NCI-H226 (cell line): ENCODE measurements at regions not wholly inside any gene's neighbourhood (a gene's known extent, or its start where the extent isn't known, plus 50 kb on each side); places are given as distances from the start of the nearest gene placed in this dataset.
"Not testable (repeated sequence)": the region's sequence is repeated elsewhere in the genome, so short reads cannot be mapped to it uniquely, and the experiment has no call there.

Source experiments
- DNase-seq: peaks from one replicate; pipeline ENCODE4 v3.0.0-alpha.2; 2015

DNA sequence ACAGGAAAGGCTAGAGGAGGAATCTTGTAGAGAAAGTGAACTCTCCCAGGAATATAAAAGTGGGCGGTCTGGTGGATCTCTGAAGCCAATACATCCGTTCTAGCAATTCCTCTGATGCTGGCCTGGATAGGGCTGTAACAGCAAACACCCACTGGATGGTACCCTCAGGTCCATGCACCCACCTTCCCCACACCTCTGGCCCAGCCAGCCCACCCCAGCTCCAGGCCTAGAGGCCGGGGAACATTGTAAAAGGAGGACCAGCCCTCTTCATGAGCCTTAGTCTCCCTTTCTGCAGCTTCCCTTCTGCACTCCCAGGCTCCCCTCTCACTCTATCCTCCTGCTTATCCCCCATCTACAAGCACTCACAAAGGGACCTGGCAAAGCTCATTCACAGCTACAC, 443.9 kb downstream of the BUD13 start:
- DNase-seq, result no peak

DNA sequence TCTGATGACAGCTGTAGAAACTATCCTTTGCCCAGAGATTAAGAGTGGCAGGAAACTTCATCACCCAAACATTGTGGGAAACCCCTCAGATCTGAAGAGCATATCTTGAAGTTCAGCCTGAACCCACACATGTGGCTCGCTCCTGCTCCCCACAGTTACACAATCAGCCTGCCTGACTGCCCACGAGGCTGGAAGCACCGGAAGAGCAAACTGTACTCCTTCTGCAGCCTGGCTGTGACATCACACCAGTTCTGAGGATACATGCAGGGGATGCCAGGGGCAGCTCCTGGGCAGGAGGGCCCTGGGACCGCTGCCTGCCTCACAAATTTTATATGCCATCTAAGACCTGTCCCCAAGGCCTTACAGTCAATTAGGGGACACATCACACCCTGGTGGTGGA, 444.4 kb downstream of the BUD13 start:
- peak; percentile 63 for DNase-seq

DNA sequence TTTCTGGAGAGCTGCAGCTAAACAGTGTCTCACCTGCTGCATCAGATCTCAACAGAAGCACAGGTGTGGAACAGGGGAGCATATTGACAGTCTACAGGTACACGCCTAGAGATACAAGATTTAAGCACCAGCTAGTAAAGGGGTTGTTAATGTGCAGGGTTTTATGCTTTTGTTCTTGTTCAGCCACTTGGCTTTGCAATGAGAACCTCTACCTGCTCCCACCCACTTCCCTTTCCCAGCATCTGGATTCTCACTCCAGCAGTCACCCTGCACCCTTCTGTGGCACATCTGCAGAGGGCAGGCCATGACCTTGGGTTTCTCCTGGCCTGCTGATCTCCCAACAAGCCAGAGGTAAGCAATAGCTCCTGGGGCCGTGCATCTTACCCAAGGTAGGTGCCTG, 446.6 kb downstream of the BUD13 start:
- no peak for DNase-seq

GRCh38 chr11:116325247-116325646, 447.5 kb downstream of the BUD13 start:
- DNase-seq, result no peak

DNA sequence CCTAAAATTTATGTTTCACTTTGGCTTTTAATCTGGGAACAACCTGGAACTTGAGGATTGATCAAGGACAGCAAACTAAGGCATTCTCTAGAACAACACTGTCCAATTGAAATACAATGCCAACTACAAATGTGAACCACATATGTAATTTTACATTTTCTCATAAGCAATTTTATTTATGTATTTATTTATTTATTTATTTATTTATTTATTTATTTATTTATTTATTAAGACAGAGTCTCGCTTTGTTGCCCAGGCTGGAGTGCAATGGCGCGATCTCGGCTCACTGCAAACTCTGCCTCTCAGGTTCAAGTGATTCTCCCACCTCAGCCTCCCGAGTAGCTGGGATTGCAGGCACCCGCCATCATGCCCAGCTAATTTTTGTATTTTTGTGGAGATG, 448.7 kb downstream of the BUD13 start:
- DNase-seq, result not testable (repeated sequence)

DNA sequence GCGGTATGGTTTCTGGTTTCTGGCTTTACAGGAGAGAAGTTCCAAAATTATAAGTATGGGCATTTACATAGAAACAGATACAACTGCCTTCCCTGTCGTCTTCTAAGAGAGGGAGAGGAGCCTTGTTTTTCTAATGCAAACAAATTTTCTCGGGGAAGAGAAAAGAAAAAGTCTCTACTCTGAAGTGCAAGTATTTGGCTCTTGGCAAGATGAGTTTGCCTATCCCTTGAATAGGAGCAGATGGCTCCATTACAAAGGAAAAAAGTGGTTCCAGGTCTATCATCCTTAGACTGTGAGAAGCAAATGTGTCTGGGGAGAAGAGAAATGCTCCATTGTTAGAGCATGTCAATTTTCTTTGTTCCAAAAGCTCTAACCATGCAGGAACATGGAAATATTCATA, 455.6 kb downstream of the BUD13 start:
- no peak for DNase-seq

- no peak for DNase-seq
These were observed 458.8 kb downstream of the BUD13 start for GRCh38 chr11:116314006-116314405.

- DNase-seq, result peak; percentile 79
These were observed 460.0 kb downstream of the BUD13 start for GRCh38 chr11:116312570-116313391.

GRCh38 chr11:116311206-116311605, 461.6 kb downstream of the BUD13 start:
- no peak for DNase-seq

DNA sequence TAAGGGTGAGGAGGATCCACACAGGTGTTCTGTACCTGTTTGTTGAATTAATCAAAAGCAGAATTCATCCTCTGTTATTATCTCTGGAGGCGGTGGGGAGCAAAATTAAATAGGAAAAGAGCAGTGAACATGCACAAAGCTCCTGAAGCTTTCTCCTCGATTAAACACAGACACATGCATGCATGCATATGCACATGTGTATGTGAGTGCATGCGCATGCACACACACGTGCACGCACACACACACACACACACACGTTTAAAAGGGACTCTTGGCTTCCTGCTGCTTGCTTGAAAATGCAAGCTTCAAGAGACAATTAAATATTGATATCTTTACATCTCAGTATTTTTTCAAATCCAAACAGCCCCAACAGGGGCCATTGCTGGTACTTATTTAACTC, 462.1 kb downstream of the BUD13 start:
- no peak for DNase-seq

GRCh38 chr11:116310226-116310625, 462.6 kb downstream of the BUD13 start:
- peak; percentile 87 for DNase-seq

GRCh38 chr11:116309446-116309845, 463.3 kb downstream of the BUD13 start:
- no peak for DNase-seq

DNA sequence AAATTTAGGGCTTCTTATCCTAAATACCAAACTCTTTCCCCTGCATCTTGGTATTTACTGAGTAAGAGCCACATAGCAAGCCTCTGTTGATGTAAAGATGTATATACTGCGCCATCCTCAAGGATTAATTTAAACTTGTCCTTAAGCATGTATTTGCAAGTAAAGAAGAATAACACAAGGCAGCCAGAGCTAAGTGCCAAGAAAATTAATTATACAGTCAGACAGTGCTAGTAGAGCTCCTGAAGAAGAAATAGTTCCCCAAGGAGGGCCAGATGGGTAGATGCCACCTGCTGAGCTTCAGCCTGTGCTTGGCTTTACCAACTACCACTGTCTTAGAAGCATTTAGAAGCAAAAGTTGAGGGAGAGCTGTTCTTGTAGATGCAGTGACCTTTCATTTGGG, 470.0 kb downstream of the BUD13 start:
- DNase-seq, result no peak

DNA sequence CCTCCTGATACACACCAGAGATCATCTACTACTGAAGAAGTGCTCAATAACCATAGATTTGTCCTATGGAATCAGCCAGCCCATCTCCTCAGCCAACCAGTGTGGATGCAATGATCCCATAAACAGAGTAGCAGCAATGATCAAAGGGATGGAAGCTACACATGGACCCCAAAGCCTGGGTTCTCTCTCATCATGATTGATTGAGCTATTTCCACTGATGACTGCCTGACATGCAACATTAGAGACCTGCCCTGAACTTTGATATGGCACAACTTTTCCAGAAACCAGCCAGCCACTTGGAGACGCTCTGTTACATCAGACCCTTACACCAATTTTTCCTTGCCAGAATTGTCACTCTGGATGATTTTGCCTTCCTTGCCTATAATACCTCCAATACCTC, 471.6 kb downstream of the BUD13 start:
- DNase-seq, result no peak

- no peak for DNase-seq
These were observed 472.6 kb downstream of the BUD13 start for GRCh38 chr11:116300232-116300631.

- peak; percentile 98 for DNase-seq
These were observed 478.2 kb downstream of the BUD13 start for GRCh38 chr11:116294630-116295029.

DNA sequence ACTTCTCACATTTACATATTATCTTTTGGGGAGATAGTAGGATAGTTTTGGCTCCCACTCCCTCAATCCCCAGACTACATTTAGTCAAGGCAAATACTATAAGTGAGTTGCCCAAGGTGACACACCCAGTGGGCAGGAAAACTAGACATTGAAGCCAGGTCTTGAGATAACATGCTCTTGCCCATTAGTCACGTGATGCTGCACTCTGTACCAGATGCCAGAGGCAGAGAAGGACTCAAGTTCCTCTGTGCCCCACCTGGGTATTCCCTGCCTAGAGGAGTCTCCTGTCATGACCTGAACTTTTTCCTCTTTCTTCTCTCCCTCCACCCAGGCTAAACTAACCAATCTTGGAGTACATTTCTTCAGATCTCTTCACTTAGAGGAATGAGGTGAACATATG, 484.9 kb downstream of the BUD13 start:
- DNase-seq, result peak; percentile 22

GRCh38 chr11:116285026-116285425, 487.8 kb downstream of the BUD13 start:
- no peak for DNase-seq

GRCh38 chr11:116283300-116283699, 489.5 kb downstream of the BUD13 start:
- DNase-seq, result no peak

GRCh38 chr11:116282481-116282880, 490.3 kb downstream of the BUD13 start:
- no peak for DNase-seq

DNA sequence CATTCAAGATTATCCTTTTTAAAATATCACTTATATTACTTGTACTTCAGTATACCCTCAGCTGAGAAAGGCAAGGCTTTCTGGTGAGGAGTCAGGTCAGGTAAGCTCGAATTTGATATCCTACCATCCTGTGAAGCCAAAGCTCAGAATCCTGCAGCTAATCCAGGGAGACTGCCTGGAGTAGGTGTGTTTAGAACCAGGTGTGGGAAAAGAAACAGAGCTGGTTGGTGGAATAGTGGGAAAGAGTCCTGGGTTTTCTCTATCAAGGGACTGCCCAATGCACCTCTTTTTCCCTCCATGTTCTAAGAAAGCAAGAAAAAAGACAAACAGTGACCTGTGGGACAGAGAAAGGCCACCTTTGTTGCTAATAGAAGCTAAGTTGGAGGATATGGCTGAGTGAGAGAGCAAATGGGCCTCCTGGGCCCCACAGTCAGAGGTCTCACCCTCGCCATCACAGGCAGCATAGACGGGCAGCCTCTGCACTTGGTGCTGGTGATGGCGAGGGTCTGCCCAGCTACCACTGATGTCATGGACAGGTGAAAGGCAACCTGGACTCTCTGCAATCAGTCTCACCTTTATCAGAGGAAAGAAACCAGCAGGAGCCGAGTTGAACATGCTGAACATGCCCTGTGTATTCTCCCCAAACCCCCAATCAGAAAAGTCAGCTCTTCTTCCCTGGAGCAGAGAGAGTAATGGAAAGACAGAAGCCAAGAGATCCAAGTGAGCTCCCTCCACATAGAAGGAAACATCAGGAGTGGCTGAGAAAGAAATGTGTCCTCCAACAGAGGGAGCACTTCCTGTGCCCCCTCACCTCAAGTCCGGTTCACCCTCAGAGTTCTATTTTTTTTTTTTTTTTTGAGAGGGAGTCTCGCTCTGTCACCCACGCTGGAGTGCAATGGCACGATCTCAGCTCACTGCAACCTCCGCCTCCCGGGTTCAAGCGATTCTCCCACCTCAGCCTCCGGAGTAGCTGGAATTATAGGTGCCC, 491.3 kb downstream of the BUD13 start:
- no peak for DNase-seq

DNA sequence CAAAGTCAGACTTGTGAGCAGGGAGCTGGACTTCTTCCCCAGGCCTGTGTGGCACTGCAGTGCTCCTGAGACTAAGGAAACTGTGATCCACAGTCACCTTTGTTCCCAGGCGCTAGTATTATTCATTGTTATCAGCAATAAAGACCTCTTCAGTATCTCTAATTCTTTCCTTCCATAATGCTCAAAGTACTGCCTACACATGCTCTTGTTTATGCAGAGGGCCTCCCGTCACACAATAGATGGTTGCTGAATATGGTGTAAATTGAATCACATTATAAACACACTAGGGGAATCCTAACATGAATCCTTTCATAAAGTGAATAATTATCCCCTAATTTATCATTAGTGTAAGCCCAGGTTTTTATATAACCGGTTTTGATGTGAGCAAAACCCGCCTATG, 493.3 kb downstream of the BUD13 start:
- DNase-seq, result no peak

GRCh38 chr11:116278076-116278475, 494.7 kb downstream of the BUD13 start:
- no peak for DNase-seq
